Skeletal muscle tissue (tissue), 3 donors: ENCODE measurements at regions not wholly inside any gene's neighbourhood (a gene's known extent, or its start where the extent isn't known, plus 50 kb on each side); places are given as distances from the start of the nearest gene placed in this dataset.

Experiments
- H3K27ac ChIP-seq: one replicate; pipeline ENCODE4 v1.7.0; 2013; ENCODE audit warnings: mild to moderate bottlenecking, low read depth, low read length, inconsistent platforms
- H3K27me3 ChIP-seq, 3 donors: one replicate each; pipeline ENCODE4 v1.7.0; 2013; ENCODE audit warnings: low read length in 3 of 3; ENCODE audit not compliant: control insufficient read depth in 3 of 3, insufficient read depth in 3 of 3
- H3K36me3 ChIP-seq, 3 donors: one replicate each; pipeline ENCODE4 v1.7.0; 2013; ENCODE audit warnings: low read length in 3 of 3; ENCODE audit not compliant: control insufficient read depth in 3 of 3, insufficient read depth in 3 of 3
- H3K4me1 ChIP-seq, 3 donors: one replicate each; pipeline ENCODE4 v1.7.0; 2013; ENCODE audit warnings: low read length in 3 of 3, mild to moderate bottlenecking in 3 of 3; ENCODE audit not compliant: control insufficient read depth in 3 of 3, insufficient read depth in 3 of 3
- H3K4me3 ChIP-seq, 3 donors: one replicate each; pipeline ENCODE4 v1.7.0; 2013; ENCODE audit warnings: low read length in 3 of 3
- H3K9ac ChIP-seq, 3 donors: one replicate each; pipeline ENCODE4 v1.7.0; 2013; ENCODE audit warnings: low read length in 3 of 3, mild to moderate bottlenecking in 3 of 3, moderate library complexity in 2 of 3, low read depth in 1 of 3
- H3K9me3 ChIP-seq, 3 donors: one replicate each; pipeline ENCODE4 v1.7.0; 2013; ENCODE audit warnings: low read length in 3 of 3; ENCODE audit not compliant: control insufficient read depth in 3 of 3
- donor health status: Osteomylitis.

DNA sequence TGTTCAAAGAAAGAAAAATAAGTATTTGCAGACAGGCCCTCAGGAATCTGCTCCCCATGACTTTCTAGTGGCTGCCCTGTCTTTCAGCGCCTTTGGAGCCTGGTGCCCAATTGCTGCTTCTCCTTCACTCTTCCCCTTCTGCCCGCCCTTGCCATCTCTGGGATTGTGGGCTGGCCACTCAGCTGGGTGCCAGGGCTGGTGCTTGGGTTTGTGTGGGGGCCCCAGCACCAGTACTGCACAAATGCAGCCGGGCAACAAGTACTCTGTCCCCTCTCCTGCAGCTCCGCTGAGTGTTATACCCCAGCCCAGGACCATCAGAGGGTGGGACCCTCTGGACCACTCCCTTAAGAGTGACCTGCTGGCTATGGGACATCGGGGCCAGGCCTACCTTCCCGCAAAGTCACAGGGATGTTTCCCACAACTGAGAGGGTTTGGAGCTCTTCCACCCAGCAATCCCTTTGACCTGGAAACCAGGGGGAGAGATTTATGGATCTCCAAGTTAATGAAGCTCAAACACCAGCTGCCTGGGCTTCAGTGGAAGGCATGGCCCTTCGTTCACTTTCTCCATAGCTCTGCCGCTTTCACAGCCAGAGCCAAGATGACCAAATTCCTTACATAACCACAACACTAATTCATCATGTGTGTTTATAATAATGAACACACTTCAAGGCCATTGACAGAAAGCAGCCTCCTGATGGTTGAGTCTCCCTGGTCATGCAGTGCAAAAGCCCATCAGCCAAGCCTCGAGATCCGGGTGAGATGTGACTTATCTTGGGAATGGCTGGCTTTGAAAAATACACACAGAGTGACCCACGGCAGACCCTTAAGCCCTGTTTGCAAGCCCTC, 313.9 kb upstream of the ZNF32 start:
- peaks cover 20 to 25% (median 20%) of the 10 kb centered on the region in 3 donors for H3K4me1 ChIP-seq
- no peak overlapping the region for H3K4me3 ChIP-seq
- no peaks in the 10 kb centered on the region for H3K36me3 ChIP-seq
- no peak overlapping the region for H3K9ac ChIP-seq
- peaks cover 0 to 3% (median 0%) of the 10 kb centered on the region in 3 donors for H3K27me3 ChIP-seq
- H3K9me3 ChIP-seq = no peaks in the 10 kb centered on the region
- H3K27ac ChIP-seq = no peak overlapping the region

DNA sequence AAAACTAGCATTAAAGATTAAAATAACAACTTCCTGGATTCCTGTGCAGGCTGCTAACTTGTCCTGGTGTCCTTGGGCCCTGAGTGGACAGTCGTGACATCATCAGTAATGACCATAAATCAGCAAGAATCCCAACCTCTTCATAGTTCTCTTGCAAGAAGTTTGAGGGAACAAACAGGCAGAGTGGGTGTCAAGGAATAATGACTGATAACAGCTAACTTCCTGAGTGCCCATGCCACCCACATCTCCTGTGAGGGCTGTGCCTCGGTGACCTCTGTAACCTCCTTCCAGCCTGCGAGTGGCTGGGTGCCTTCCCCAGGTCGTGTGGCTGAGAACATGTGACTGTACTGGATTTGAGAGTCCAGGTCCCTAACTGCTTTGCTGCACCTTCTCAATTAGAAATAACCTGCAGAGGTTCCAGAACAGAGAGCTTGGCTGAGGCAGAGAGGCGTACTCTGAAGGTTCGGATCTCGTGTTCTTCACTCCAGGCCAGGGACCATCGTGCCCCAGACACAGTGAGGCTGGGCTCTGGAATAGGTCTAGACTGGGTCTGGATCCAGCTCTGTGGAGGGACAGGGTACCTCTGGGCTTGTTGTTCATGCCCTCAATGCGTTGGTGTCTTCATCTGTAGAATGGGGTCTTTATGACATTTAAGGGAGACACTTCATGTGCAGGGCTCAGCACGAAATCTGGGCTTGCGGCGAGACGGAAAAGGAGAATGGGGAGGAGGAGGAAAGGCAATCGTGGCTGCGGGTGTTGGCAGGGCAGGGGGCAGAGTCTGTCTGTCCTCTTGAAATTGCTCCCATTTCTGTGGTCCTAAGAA, 313.1 kb upstream of the ZNF32 start:
- Histone ChIP-seq H3K36me3 (no peaks in the 10 kb centered on the region), H3K27me3 (peaks cover 0 to 3% (median 0%) of the 10 kb centered on the region in 3 donors), H3K9me3 (no peaks in the 10 kb centered on the region), H3K4me3 (no peak overlapping the region), H3K27ac (peak overlapping the region; percentile 56), H3K9ac (no peak overlapping the region), H3K4me1 (peaks cover 20 to 25% (median 20%) of the 10 kb centered on the region in 3 donors)

DNA sequence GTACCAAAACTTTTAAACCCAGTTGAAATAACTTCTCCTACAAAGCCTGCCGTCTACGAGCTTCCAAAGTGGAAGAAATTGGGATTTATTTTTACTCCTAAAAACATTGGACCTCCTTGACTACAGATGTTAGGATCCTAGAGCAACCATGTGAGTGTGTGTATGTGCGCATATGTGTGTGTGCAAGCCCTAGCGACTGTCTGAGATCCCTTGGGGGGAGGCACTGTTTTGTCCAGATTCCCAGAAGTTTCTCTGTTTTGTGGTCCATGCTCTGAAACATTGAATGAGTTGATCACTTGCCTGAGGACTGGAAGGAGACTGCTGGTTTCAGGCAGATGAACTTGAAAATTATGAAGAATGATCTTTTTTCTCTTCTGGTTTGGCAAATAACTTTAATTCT, 312.3 kb upstream of the ZNF32 start:
- Histone ChIP-seq H3K9me3 (no peaks in the 10 kb centered on the region), H3K27ac (peak overlapping the region; percentile 56), H3K9ac (no peak overlapping the region), H3K4me1 (peaks cover 17 to 21% (median 20%) of the 10 kb centered on the region in 3 donors), H3K4me3 (no peak overlapping the region), H3K27me3 (peaks cover 0 to 3% (median 0%) of the 10 kb centered on the region in 3 donors), H3K36me3 (no peaks in the 10 kb centered on the region)

DNA sequence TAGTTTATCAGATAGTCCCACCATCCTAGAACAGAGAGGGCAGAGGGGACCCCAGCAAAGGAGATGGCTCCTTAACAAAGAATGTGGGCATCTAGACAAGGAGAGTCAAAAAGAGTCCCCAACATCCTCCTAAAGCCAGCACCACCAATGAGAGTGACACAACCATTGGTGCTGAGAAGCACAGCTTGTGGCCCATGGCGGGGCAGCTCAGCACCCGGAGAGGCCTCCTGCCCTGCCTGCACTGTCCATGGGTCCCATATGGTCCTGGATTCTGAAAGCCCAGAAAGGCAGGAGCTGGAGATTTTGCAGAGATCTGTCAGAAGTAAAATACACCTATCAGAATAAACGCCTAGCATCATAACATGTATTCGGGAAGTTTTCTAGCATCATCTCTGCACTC, 311.8 kb upstream of the ZNF32 start:
- Histone ChIP-seq H3K9me3 (no peaks in the 10 kb centered on the region), H3K4me3 (no peak overlapping the region), H3K27me3 (peaks cover 0 to 3% (median 0%) of the 10 kb centered on the region in 3 donors), H3K36me3 (no peaks in the 10 kb centered on the region), H3K27ac (no peak overlapping the region), H3K9ac (no peak overlapping the region), H3K4me1 (peaks cover 17 to 19% (median 18%) of the 10 kb centered on the region in 3 donors)

- H3K4me1 ChIP-seq = peaks cover 14 to 19% (median 17%) of the 10 kb centered on the region in 3 donors
- no peaks in the 10 kb centered on the region for H3K36me3 ChIP-seq
- no peaks in the 10 kb centered on the region for H3K9me3 ChIP-seq
- no peak overlapping the region for H3K9ac ChIP-seq
- H3K4me3 ChIP-seq = no peak overlapping the region
- H3K27ac ChIP-seq = no peak overlapping the region
- H3K27me3 ChIP-seq = peaks cover 0 to 3% (median 0%) of the 10 kb centered on the region in 3 donors
Observed at GRCh38 chr10:43960135-43960415, 311.4 kb upstream of the ZNF32 start.

GRCh38 chr10:43959364-43960134, 310.9 kb upstream of the ZNF32 start:
- Histone ChIP-seq H3K9ac (no peak overlapping the region), H3K36me3 (no peaks in the 10 kb centered on the region), H3K27me3 (peaks cover 0 to 3% (median 0%) of the 10 kb centered on the region in 3 donors), H3K4me3 (no peak overlapping the region), H3K4me1 (peaks cover 11 to 18% (median 17%) of the 10 kb centered on the region in 3 donors), H3K27ac (no peak overlapping the region), H3K9me3 (no peaks in the 10 kb centered on the region)

DNA sequence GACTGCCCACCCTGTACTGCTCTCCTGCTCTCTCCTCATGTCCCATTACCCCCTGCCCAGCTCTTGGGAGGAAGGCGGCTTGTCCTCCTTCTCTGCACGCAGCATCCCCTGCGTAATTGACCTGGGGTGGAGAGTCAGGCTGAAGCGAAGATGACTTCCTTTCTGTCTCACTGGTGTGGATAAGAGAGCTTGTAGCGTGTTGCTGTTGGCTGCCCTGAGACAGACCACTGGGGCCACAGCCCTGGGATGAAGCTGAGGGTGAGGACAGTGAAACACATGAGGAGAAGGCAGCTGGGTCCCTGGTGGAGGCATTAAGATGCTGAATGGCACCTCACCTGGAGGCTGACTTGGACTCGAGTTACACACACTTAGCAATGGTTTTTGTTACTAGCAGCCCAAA, 310.3 kb upstream of the ZNF32 start:
- Histone ChIP-seq H3K9me3 (no peaks in the 10 kb centered on the region), H3K4me1 (peaks cover 5 to 13% (median 12%) of the 10 kb centered on the region in 3 donors), H3K9ac (no peak overlapping the region), H3K36me3 (no peaks in the 10 kb centered on the region), H3K27ac (no peak overlapping the region), H3K27me3 (peaks cover 0 to 3% (median 0%) of the 10 kb centered on the region in 3 donors), H3K4me3 (no peak overlapping the region)

DNA sequence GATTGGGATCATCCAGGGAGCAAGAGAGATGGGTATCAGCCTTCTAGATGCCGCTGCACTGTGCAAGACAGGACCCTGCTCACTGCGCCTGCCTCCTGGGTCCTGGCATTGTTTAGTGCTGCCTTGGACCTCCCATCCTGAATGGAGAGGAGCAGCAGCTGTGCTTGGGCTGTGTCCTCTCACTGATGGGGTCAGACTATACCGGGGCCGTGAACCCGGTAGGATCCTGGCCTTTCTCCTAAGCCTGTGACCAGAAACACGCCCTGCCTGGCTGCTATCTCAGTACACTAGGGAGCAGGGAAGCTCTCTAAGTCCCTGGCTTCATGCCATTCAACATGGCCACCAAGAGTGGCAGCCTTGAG, 309.4 kb upstream of the ZNF32 start:
- Histone ChIP-seq H3K9me3 (no peaks in the 10 kb centered on the region), H3K27ac (no peak overlapping the region), H3K27me3 (peaks cover 0 to 3% (median 0%) of the 10 kb centered on the region in 3 donors), H3K4me3 (no peak overlapping the region), H3K36me3 (no peaks in the 10 kb centered on the region), H3K4me1 (peaks cover 2 to 9% (median 8%) of the 10 kb centered on the region in 3 donors), H3K9ac (no peak overlapping the region)

GRCh38 chr10:43957267-43958070, 308.8 kb upstream of the ZNF32 start:
- H3K9me3 ChIP-seq = no peaks in the 10 kb centered on the region
- H3K36me3 ChIP-seq = no peaks in the 10 kb centered on the region
- no peak overlapping the region for H3K27ac ChIP-seq
- H3K27me3 ChIP-seq = peaks cover 0 to 3% (median 0%) of the 10 kb centered on the region in 3 donors
- no peak overlapping the region for H3K9ac ChIP-seq
- peaks cover 2 to 9% (median 8%) of the 10 kb centered on the region in 3 donors for H3K4me1 ChIP-seq
- H3K4me3 ChIP-seq = no peak overlapping the region
